Smooth muscle cell (in vitro differentiated cells): ENCODE measurements at regions not wholly inside any gene's neighbourhood (a gene's known extent, or its start where the extent isn't known, plus 50 kb on each side); places are given as distances from the start of the nearest gene placed in this dataset.

Source experiments
- DNase-seq: peaks from one replicate; lab custom pipeline; 2025; ENCODE audit not compliant: unreplicated experiment; lab: John Stamatoyannopoulos, UW
- H2AFZ ChIP-seq: fragments of 200-600 bp; sonication (generic); 2 replicates; pipeline ENCODE4 v1.6.0; 2016; ENCODE audit warnings: antibody characterized with exemption, low read depth, mild to moderate bottlenecking
- H3F3A ChIP-seq: fragments of 200-600 bp; sonication (generic); 2 replicates; pipeline ENCODE4 v1.6.0; 2017; ENCODE audit warnings: antibody characterized with exemption, low read depth
- H3K27ac ChIP-seq: fragments of 200-600 bp; sonication (generic); 2 replicates; pipeline ENCODE4 v1.5.1; 2016; ENCODE audit warnings: low read depth, mild to moderate bottlenecking
- H3K27me3 ChIP-seq: fragments of 200-600 bp; sonication (generic); 2 replicates; pipeline ENCODE4 v1.6.1; 2016; ENCODE audit warnings: low read depth, mild to moderate bottlenecking
- H3K36me3 ChIP-seq: fragments of 200-600 bp; sonication (generic); 2 replicates; pipeline ENCODE4 v1.5.1; 2016; ENCODE audit warnings: low read depth
- H3K4me1 ChIP-seq: fragments of 200-600 bp; sonication (generic); 2 replicates; pipeline ENCODE4 v1.5.1; 2016; ENCODE audit warnings: low read depth
- H3K4me2 ChIP-seq: fragments of 200-600 bp; sonication (generic); 2 replicates; pipeline ENCODE4 v1.6.0; 2016; ENCODE audit warnings: mild to moderate bottlenecking
- H3K4me3 ChIP-seq: fragments of 200-600 bp; sonication (generic); 2 replicates; pipeline ENCODE4 v1.5.1; 2016; ENCODE audit warnings: mild to moderate bottlenecking
- H3K79me2 ChIP-seq: fragments of 200-600 bp; sonication (generic); 2 replicates; pipeline ENCODE4 v1.6.0; 2016; ENCODE audit warnings: low read depth, mild to moderate bottlenecking
- H3K9ac ChIP-seq: fragments of 200-600 bp; sonication (generic); 2 replicates; pipeline ENCODE4 v1.6.0; 2016; ENCODE audit warnings: low read depth
- H3K9me3 ChIP-seq: fragments of 200-600 bp; sonication (generic); replicated peaks from 2 replicates; pipeline ENCODE4 v1.5.1; 2016; ENCODE audit warnings: low read depth
- H4K20me1 ChIP-seq: fragments of 200-600 bp; sonication (generic); 2 replicates; pipeline ENCODE4 v1.6.0; 2016; ENCODE audit warnings: low read depth
- CTCF ChIP-seq: fragments of 200-600 bp; sonication (generic); IDR thresholded peaks from 2 replicates; pipeline ENCODE4 v1.5.1; 2017; ENCODE audit warnings: borderline replicate concordance, mild to moderate bottlenecking, antibody characterized with exemption; ENCODE audit not compliant: insufficient read depth, poor library complexity, severe bottlenecking
- WGBS: methylation state at CpG from one replicate; pipeline ENCODE4 v1.1.7; 2016; ENCODE audit warnings: low lambda C conversion rate; 5-methylcytosine and 5-hydroxymethylcytosine counted together

- no peaks in the 10 kb centered on the region for H4K20me1 ChIP-seq
- no peaks in the 10 kb centered on the region for H3K79me2 ChIP-seq
- TF ChIP-seq CTCF = no peak
- H3K4me2 ChIP-seq = no peak overlapping the region
- H3K27ac ChIP-seq = no peak overlapping the region
- no peaks in the 10 kb centered on the region for H3K9me3 ChIP-seq
- 85% methylated on average over 2 of the region's 2 CpGs for WGBS
- H3K27me3 ChIP-seq = no peaks in the 10 kb centered on the region
- H3K36me3 ChIP-seq = no peaks in the 10 kb centered on the region
- H3K9ac ChIP-seq = no peak overlapping the region
- no peaks in the 10 kb centered on the region for H3F3A ChIP-seq
- H3K4me3 ChIP-seq = no peak overlapping the region
- DNase-seq = no peak
- no peak overlapping the region for H2AFZ ChIP-seq
- H3K4me1 ChIP-seq = no peaks in the 10 kb centered on the region
Measured at GRCh38 chr2:136051001-136051724, 65.7 kb upstream of the DARS1 start.

GRCh38 chr2:136049991-136050920 lies 64.8 kb upstream of the DARS1 start:
- H3K4me1 ChIP-seq = no peaks in the 10 kb centered on the region
- no peaks in the 10 kb centered on the region for H4K20me1 ChIP-seq
- H3K4me3 ChIP-seq = no peak overlapping the region
- H3K9me3 ChIP-seq = no peaks in the 10 kb centered on the region
- no peak overlapping the region for H2AFZ ChIP-seq
- H3F3A ChIP-seq = no peaks in the 10 kb centered on the region
- TF ChIP-seq CTCF = no peak
- no peak overlapping the region for H3K4me2 ChIP-seq
- H3K79me2 ChIP-seq = no peaks in the 10 kb centered on the region
- no peaks in the 10 kb centered on the region for H3K36me3 ChIP-seq
- no peak overlapping the region for H3K27ac ChIP-seq
- no peak for DNase-seq
- no peaks in the 10 kb centered on the region for H3K27me3 ChIP-seq
- WGBS = 81% methylated on average over 3 of the region's 3 CpGs
- no peak overlapping the region for H3K9ac ChIP-seq

GRCh38 chr2:136049011-136049742 lies 63.8 kb upstream of the DARS1 start:
- Histone ChIP-seq H2AFZ (no peak overlapping the region), H3F3A (no peaks in the 10 kb centered on the region), H3K27me3 (no peaks in the 10 kb centered on the region), H3K79me2 (no peaks in the 10 kb centered on the region), H3K27ac (no peak overlapping the region), H3K4me3 (no peak overlapping the region), H3K9me3 (no peaks in the 10 kb centered on the region), H3K4me1 (no peaks in the 10 kb centered on the region), H4K20me1 (no peaks in the 10 kb centered on the region), H3K4me2 (no peak overlapping the region), H3K9ac (no peak overlapping the region), H3K36me3 (no peaks in the 10 kb centered on the region)
- no peak for TF ChIP-seq CTCF
- 75% methylated on average over 3 of the region's 3 CpGs for WGBS
- DNase-seq = no peak
